WI38 (cell line): ENCODE measurements at regions not wholly inside any gene's neighbourhood (a gene's known extent, or its start where the extent isn't known, plus 50 kb on each side); places are given as distances from the start of the nearest gene placed in this dataset.

Experiments used
- H3K4me3 ChIP-seq: 2 replicates; pipeline ENCODE4 v1.5.1; 2011; ENCODE audit warnings: low read depth, mild to moderate bottlenecking, control low read depth, low read length
- CTCF ChIP-seq: IDR thresholded peaks from 2 replicates; pipeline ENCODE4 v1.5.1; 2012; ENCODE audit warnings: low read depth, mild to moderate bottlenecking, control low read depth, low read length

DNA sequence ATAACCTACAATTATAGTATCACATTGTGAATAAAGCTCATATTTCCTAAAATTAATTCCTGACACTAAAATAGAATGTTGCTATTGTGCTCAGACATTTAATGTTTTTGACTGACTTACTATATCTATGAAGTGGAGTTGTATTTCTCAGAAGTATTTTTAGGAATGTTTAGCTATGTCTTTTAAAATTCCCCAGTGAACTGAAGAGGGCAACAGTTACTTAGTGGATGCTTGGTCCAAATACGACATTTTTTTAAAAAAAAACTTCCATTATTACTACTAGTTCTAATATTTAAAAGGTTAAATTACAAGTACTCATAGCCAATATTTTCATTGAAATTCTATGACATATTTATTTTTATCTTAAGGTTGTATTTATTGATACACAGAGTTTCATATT lies 460.2 kb downstream of the COL12A1 start:
- H3K4me3 ChIP-seq: no peak overlapping the region
- TF ChIP-seq CTCF: no peak

- no peak for TF ChIP-seq CTCF
- H3K4me3 ChIP-seq: no peak overlapping the region
Measured at GRCh38 chr6:74742793-74743508, 462.9 kb downstream of the COL12A1 start.

- TF ChIP-seq CTCF: no peak
- no peak overlapping the region for H3K4me3 ChIP-seq
Measured at GRCh38 chr6:74741646-74742045, 464.2 kb downstream of the COL12A1 start.

- no peak overlapping the region for H3K4me3 ChIP-seq
- TF ChIP-seq CTCF: no peak
Measured at GRCh38 chr6:74735304-74735703, 470.5 kb downstream of the COL12A1 start.

DNA sequence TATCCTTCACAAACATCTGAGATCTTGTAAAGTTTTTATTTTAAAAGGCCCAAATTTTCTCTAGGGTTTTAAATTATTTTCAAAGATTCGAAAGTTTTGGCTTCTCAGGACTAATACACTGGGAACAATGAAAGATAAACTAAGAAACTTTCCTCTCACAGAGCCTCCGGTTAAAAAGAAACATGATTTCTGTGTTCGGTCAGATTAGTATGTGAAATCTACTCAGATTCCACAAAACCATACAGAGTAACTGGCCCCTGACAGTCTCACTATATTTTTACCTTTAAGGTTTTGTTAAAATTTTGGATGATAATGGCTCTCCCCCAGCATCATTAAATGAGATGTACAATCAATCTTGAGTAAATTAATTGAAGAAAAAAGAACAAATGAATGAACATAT lies 471.0 kb downstream of the COL12A1 start:
- no peak for TF ChIP-seq CTCF
- no peak overlapping the region for H3K4me3 ChIP-seq

DNA sequence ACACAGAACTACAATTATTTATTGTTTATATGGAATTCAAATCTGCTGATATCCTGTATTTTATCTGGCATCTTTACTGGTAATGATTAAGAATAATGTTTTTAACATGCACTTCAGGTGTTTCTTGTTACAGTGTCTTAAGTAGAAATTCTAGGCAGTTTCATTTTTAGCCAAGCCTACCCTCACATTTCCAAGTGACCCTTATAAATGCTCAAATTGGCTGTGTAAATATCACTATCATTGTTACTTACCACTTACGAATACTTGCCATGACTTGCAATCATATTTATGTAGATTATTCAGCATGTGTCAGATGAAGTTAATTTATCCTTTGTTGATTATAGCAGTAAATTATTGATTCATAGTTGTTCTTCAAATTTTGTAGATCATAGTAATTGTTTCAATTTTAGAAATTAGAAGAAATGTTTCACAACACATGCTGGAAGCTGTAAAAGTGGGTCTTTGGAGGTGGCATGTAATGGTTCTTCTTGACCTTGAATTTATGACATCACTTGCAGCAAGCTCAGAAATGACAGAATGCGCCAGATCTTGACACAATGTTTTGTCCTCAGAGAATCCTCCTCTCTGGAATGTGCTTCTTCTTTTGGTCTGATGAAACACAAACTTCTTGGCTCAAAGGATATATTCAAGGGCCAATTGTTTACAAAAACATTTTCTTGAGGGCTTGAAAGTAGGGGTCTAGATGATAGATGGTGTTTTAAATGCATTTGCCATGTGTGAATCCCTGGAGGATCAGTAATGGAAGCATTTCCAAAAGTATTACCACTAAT lies 471.8 kb downstream of the COL12A1 start:
- TF ChIP-seq CTCF: no peak
- H3K4me3 ChIP-seq: no peak overlapping the region

- no peak overlapping the region for H3K4me3 ChIP-seq
- no peak for TF ChIP-seq CTCF
Measured at GRCh38 chr6:74731931-74732330, 473.9 kb downstream of the COL12A1 start.
